ENCODE measurements at regions not wholly inside any gene's neighbourhood (a gene's known extent, or its start where the extent isn't known, plus 50 kb on each side); places are given as distances from the start of the nearest gene placed in this dataset.

GRCh38 chr17:55601874-55602364 is 90.7 kb upstream of the SMIM36 start:
- peak; percentile 46 for DNase-seq (ENCODE audit: extremely low spot score)
- POLR2A ChIA-PET = no interaction called here
- peak; percentile 70 for TF ChIP-seq CTCF (IDR thresholded peaks at IDR 0.05; ENCODE audit: control extremely low read depth, extremely low read depth, low read depth, missing control alignments)
- CTCF ChIA-PET = interaction anchor here (0.7 to 8.6 kb wide), 42 partner anchors 8 to 246 kb away, joined by 3 to 119 read pairs (median 4); partner anchors contain the start of gene PCTP

GRCh38 chr17:55598495-55598894 is 87.2 kb upstream of the SMIM36 start:
- ChIA-PET CTCF (no interaction called here), POLR2A (no interaction called here)
- no peak for TF ChIP-seq CTCF (IDR thresholded peaks at IDR 0.05; ENCODE audit: control extremely low read depth, extremely low read depth, low read depth, missing control alignments)

GRCh38 chr17:55588446-55589242 is 77.4 kb upstream of the SMIM36 start:
- ChIA-PET POLR2A (no interaction called here), CTCF (interaction anchor here (3.0 to 4.9 kb wide), 2 partner anchors 14 to 62 kb away, joined by 9 to 26 read pairs; no protein-coding TSS in a partner anchor)
- DNase-seq (ENCODE audit: extremely low spot score) = no peak
- TF ChIP-seq CTCF (IDR thresholded peaks at IDR 0.05; ENCODE audit: control extremely low read depth, extremely low read depth, low read depth, missing control alignments) = no peak

More at GRCh38 chr17:55598495-55598894, 87.2 kb upstream of the SMIM36 start:
- no peak for DNase-seq (ENCODE audit: extremely low spot score)

GRCh38 chr17:55587608-55588139 is 76.4 kb upstream of the SMIM36 start:
- CTCF ChIA-PET = no interaction called here
- POLR2A ChIA-PET = no interaction called here

GRCh38 chr17:55585629-55586028 is 74.4 kb upstream of the SMIM36 start:
- POLR2A ChIA-PET = no interaction called here
- DNase-seq (ENCODE audit: extremely low spot score) = no peak
- CTCF ChIA-PET = no interaction called here
- TF ChIP-seq CTCF (IDR thresholded peaks at IDR 0.05; ENCODE audit: control extremely low read depth, extremely low read depth, low read depth, missing control alignments) = no peak

More at GRCh38 chr17:55587608-55588139, 76.4 kb upstream of the SMIM36 start:
- TF ChIP-seq CTCF (IDR thresholded peaks at IDR 0.05; ENCODE audit: control extremely low read depth, extremely low read depth, low read depth, missing control alignments) = no peak
- no peak for DNase-seq (ENCODE audit: extremely low spot score)

GRCh38 chr17:55584861-55585260 is 73.6 kb upstream of the SMIM36 start:
- POLR2A ChIA-PET = no interaction called here
- no peak for DNase-seq (ENCODE audit: extremely low spot score)
- CTCF ChIA-PET = interaction anchor here (1.5 kb wide), 1 partner anchor 16 kb away, joined by 7 read pairs; no protein-coding TSS in a partner anchor
- TF ChIP-seq CTCF (IDR thresholded peaks at IDR 0.05; ENCODE audit: control extremely low read depth, extremely low read depth, low read depth, missing control alignments) = no peak

All from GM10248 (cell line).